ENCODE measurements at regions not wholly inside any gene's neighbourhood (a gene's known extent, or its start where the extent isn't known, plus 50 kb on each side); places are given as distances from the start of the nearest gene placed in this dataset.

- no peak for DNase-seq (ENCODE audit: unreplicated experiment)
- CTCF ChIA-PET, result no interaction called here
- Mint-ChIP-seq H3K4me1 (ENCODE audit: insufficient read depth, unreplicated experiment) (no peaks in the 10 kb centered on the region), H3K9me3 (ENCODE audit: unreplicated experiment) (no peaks in the 10 kb centered on the region), H3K27me3 (ENCODE audit: insufficient read depth, unreplicated experiment) (peaks cover 37% of the 10 kb centered on the region), H3K27ac (ENCODE audit: low read depth, unreplicated experiment) (no peak overlapping the region), H3K4me3 (ENCODE audit: unreplicated experiment) (no peak overlapping the region), H3K36me3 (ENCODE audit: insufficient read depth, unreplicated experiment) (no peaks in the 10 kb centered on the region)
- POLR2A ChIA-PET, result no interaction called here
- no peak for TF ChIP-seq CTCF (IDR thresholded peaks at IDR 0.05; ENCODE audit: unreplicated experiment)
- no TSS peak for BruUV-seq (replicated peaks)
- intact Hi-C loops (cut with micrococcal nuclease), result no loop called here
Measured at GRCh38 chr2:239459606-239460005, 58.8 kb upstream of the HDAC4 start.

- H3K36me3 Mint-ChIP-seq (ENCODE audit: insufficient read depth, unreplicated experiment), result no peaks in the 10 kb centered on the region
- no peak for DNase-seq (ENCODE audit: unreplicated experiment)
- no peak for TF ChIP-seq CTCF (IDR thresholded peaks at IDR 0.05; ENCODE audit: unreplicated experiment)
- no peak overlapping the region for H3K27ac Mint-ChIP-seq (ENCODE audit: low read depth, unreplicated experiment)
- no TSS peak for BruUV-seq (replicated peaks)
- H3K4me3 Mint-ChIP-seq (ENCODE audit: unreplicated experiment), result no peak overlapping the region
- intact Hi-C loops (cut with micrococcal nuclease), result no loop called here
- H3K27me3 Mint-ChIP-seq (ENCODE audit: insufficient read depth, unreplicated experiment), result peaks cover 42% of the 10 kb centered on the region
- ChIA-PET CTCF (no interaction called here), POLR2A (no interaction called here)
- no peaks in the 10 kb centered on the region for H3K4me1 Mint-ChIP-seq (ENCODE audit: insufficient read depth, unreplicated experiment)
- H3K9me3 Mint-ChIP-seq (ENCODE audit: unreplicated experiment), result no peaks in the 10 kb centered on the region
Measured at GRCh38 chr2:239459056-239459455, 58.2 kb upstream of the HDAC4 start.

GRCh38 chr2:239457586-239458445, 57.0 kb upstream of the HDAC4 start:
- no peak for DNase-seq (ENCODE audit: unreplicated experiment)
- intact Hi-C loops (cut with micrococcal nuclease), result no loop called here
- H3K4me3 Mint-ChIP-seq (ENCODE audit: unreplicated experiment), result no peak overlapping the region
- ChIA-PET CTCF (interaction anchor here (0.6 to 0.7 kb wide), 3 partner anchors 26 to 426 kb away, joined by 3 read pairs; no protein-coding TSS in a partner anchor), POLR2A (no interaction called here)
- no peaks in the 10 kb centered on the region for H3K4me1 Mint-ChIP-seq (ENCODE audit: insufficient read depth, unreplicated experiment)
- H3K9me3 Mint-ChIP-seq (ENCODE audit: unreplicated experiment), result no peaks in the 10 kb centered on the region
- TF ChIP-seq CTCF (IDR thresholded peaks at IDR 0.05; ENCODE audit: unreplicated experiment), result no peak
- peaks cover 54% of the 10 kb centered on the region for H3K27me3 Mint-ChIP-seq (ENCODE audit: insufficient read depth, unreplicated experiment)
- no peak overlapping the region for H3K27ac Mint-ChIP-seq (ENCODE audit: low read depth, unreplicated experiment)
- no TSS peak for BruUV-seq (replicated peaks)
- no peaks in the 10 kb centered on the region for H3K36me3 Mint-ChIP-seq (ENCODE audit: insufficient read depth, unreplicated experiment)

GRCh38 chr2:239456940-239457339, 56.1 kb upstream of the HDAC4 start:
- no TSS peak for BruUV-seq (replicated peaks)
- intact Hi-C loops (cut with micrococcal nuclease), result no loop called here
- no peaks in the 10 kb centered on the region for H3K9me3 Mint-ChIP-seq (ENCODE audit: unreplicated experiment)
- no peaks in the 10 kb centered on the region for H3K4me1 Mint-ChIP-seq (ENCODE audit: insufficient read depth, unreplicated experiment)
- H3K4me3 Mint-ChIP-seq (ENCODE audit: unreplicated experiment), result no peak overlapping the region
- no peak overlapping the region for H3K27ac Mint-ChIP-seq (ENCODE audit: low read depth, unreplicated experiment)
- DNase-seq (ENCODE audit: unreplicated experiment), result no peak
- no peak for TF ChIP-seq CTCF (IDR thresholded peaks at IDR 0.05; ENCODE audit: unreplicated experiment)
- H3K36me3 Mint-ChIP-seq (ENCODE audit: insufficient read depth, unreplicated experiment), result no peaks in the 10 kb centered on the region
- ChIA-PET CTCF (interaction anchor here (0.6 to 0.7 kb wide), 2 partner anchors 25 to 222 kb away, joined by 3 read pairs; no protein-coding TSS in a partner anchor), POLR2A (no interaction called here)
- H3K27me3 Mint-ChIP-seq (ENCODE audit: insufficient read depth, unreplicated experiment), result peaks cover 61% of the 10 kb centered on the region

Measured in MCF 10A (cell line).